ENCODE measurements at regions not wholly inside any gene's neighbourhood (a gene's known extent, or its start where the extent isn't known, plus 50 kb on each side); places are given as distances from the start of the nearest gene placed in this dataset.

- intact Hi-C loops (cut with DNase I) = loop anchor here in 1 of 3 donors (10.0 kb wide), 1 partner anchor 96 kb away; no protein-coding TSS in a partner anchor
- Histone ChIP-seq H3K4me3 (no peak overlapping the region), H3K36me3 (no peaks in the 10 kb centered on the region), H3K27me3 (no peaks in the 10 kb centered on the region), H3K9me3 (no peaks in the 10 kb centered on the region), H3K27ac (no peak overlapping the region), H3K4me1 (no peaks in the 10 kb centered on the region)
- no peak for ATAC-seq
- no peak for TF ChIP-seq CTCF (IDR thresholded peaks at IDR 0.05)
- no peak for FAIRE-seq
- no peak for DNase-seq
- WGBS, 2 donors = 44 to 53% methylated on average over 7 of the region's 7 CpGs
Observed at GRCh38 chr13:111040830-111041229, 74.3 kb upstream of the ARHGEF7 start.

GRCh38 chr13:111039735-111040134, 75.4 kb upstream of the ARHGEF7 start:
- no peak for DNase-seq
- FAIRE-seq = no peak
- H3K27me3 ChIP-seq = no peaks in the 10 kb centered on the region
- H3K4me1 ChIP-seq = no peaks in the 10 kb centered on the region
- H3K4me3 ChIP-seq = no peak overlapping the region
- no peaks in the 10 kb centered on the region for H3K36me3 ChIP-seq
- ATAC-seq = no peak
- 73 to 82% methylated on average over 5 of the region's 5 CpGs for WGBS, 2 donors
- intact Hi-C loops (cut with DNase I) = loop anchor here in 1 of 3 donors (10.0 kb wide), 1 partner anchor 95 kb away; no protein-coding TSS in a partner anchor
- no peaks in the 10 kb centered on the region for H3K9me3 ChIP-seq
- no peak for TF ChIP-seq CTCF (IDR thresholded peaks at IDR 0.05)
- H3K27ac ChIP-seq = no peak overlapping the region

GRCh38 chr13:111038887-111039286, 76.2 kb upstream of the ARHGEF7 start:
- no peak for TF ChIP-seq CTCF (IDR thresholded peaks at IDR 0.05)
- Histone ChIP-seq H3K4me1 (no peaks in the 10 kb centered on the region), H3K9me3 (no peaks in the 10 kb centered on the region), H3K4me3 (no peak overlapping the region), H3K36me3 (no peaks in the 10 kb centered on the region), H3K27me3 (no peaks in the 10 kb centered on the region), H3K27ac (no peak overlapping the region)
- FAIRE-seq (no peak), ATAC-seq (no peak), DNase-seq (no peak)
- WGBS, 2 donors = 64 to 72% methylated on average over 7 of the region's 7 CpGs
- intact Hi-C loops (cut with DNase I) = no loop called here

- 55 to 58% methylated on average over 12 of the region's 12 CpGs for WGBS, 2 donors
- DNase-seq (no peak), ATAC-seq (no peak), FAIRE-seq (no peak)
- H3K27me3 ChIP-seq = no peaks in the 10 kb centered on the region
- intact Hi-C loops (cut with DNase I) = no loop called here
- TF ChIP-seq CTCF (IDR thresholded peaks at IDR 0.05) = no peak
- no peaks in the 10 kb centered on the region for H3K4me1 ChIP-seq
- H3K9me3 ChIP-seq = no peaks in the 10 kb centered on the region
- no peak overlapping the region for H3K27ac ChIP-seq
- H3K4me3 ChIP-seq = no peak overlapping the region
- H3K36me3 ChIP-seq = no peaks in the 10 kb centered on the region
Observed at GRCh38 chr13:111037927-111038326, 77.2 kb upstream of the ARHGEF7 start.

GRCh38 chr13:111036665-111037064, 78.4 kb upstream of the ARHGEF7 start:
- Histone ChIP-seq H3K4me1 (no peaks in the 10 kb centered on the region), H3K27ac (no peak overlapping the region), H3K9me3 (no peaks in the 10 kb centered on the region), H3K27me3 (no peaks in the 10 kb centered on the region), H3K4me3 (no peak overlapping the region), H3K36me3 (no peaks in the 10 kb centered on the region)
- intact Hi-C loops (cut with DNase I) = no loop called here
- ATAC-seq (no peak), DNase-seq (no peak), FAIRE-seq (no peak)
- no peak for TF ChIP-seq CTCF (IDR thresholded peaks at IDR 0.05)
- 86 to 91% methylated on average over 7 of the region's 7 CpGs for WGBS, 2 donors

Measured in pancreas (tissue), 10 donors.